ENCODE measurements at regions not wholly inside any gene's neighbourhood (a gene's known extent, or its start where the extent isn't known, plus 50 kb on each side); places are given as distances from the start of the nearest gene placed in this dataset.

- TF ChIP-seq CTCF (IDR thresholded peaks at IDR 0.05; ENCODE audit: insufficient read depth, low read depth, low read length): no peak
- Histone ChIP-seq H3K4me3 (ENCODE audit: low read depth, low read length) (no peak overlapping the region), H3K36me3 (ENCODE audit: control insufficient read depth, insufficient read depth, low read length) (no peaks in the 10 kb centered on the region), H3K27me3 (ENCODE audit: control insufficient read depth, insufficient read depth, low read length) (no peaks in the 10 kb centered on the region)
- DNase-seq (ENCODE audit: low read depth): no peak
- POLR2A ChIA-PET: no interaction called here
- CTCF ChIA-PET: no interaction called here
These were observed 348.0 kb downstream of the GPD2 start for GRCh38 chr2:156784020-156784701.

GRCh38 chr2:156787517-156787916 is 351.3 kb downstream of the GPD2 start:
- CTCF ChIA-PET: no interaction called here
- H3K27me3 ChIP-seq (ENCODE audit: control insufficient read depth, insufficient read depth, low read length): no peaks in the 10 kb centered on the region
- no peak overlapping the region for H3K4me3 ChIP-seq (ENCODE audit: low read depth, low read length)
- POLR2A ChIA-PET: no interaction called here
- TF ChIP-seq CTCF (IDR thresholded peaks at IDR 0.05; ENCODE audit: insufficient read depth, low read depth, low read length): no peak
- no peaks in the 10 kb centered on the region for H3K36me3 ChIP-seq (ENCODE audit: control insufficient read depth, insufficient read depth, low read length)
- DNase-seq (ENCODE audit: low read depth): no peak

GRCh38 chr2:156790343-156791037 is 354.3 kb downstream of the GPD2 start:
- no peak for DNase-seq (ENCODE audit: low read depth)
- H3K36me3 ChIP-seq (ENCODE audit: control insufficient read depth, insufficient read depth, low read length): no peaks in the 10 kb centered on the region
- H3K27me3 ChIP-seq (ENCODE audit: control insufficient read depth, insufficient read depth, low read length): no peaks in the 10 kb centered on the region
- CTCF ChIA-PET: no interaction called here
- H3K4me3 ChIP-seq (ENCODE audit: low read depth, low read length): no peak overlapping the region
- POLR2A ChIA-PET: no interaction called here
- TF ChIP-seq CTCF (IDR thresholded peaks at IDR 0.05; ENCODE audit: insufficient read depth, low read depth, low read length): no peak

GRCh38 chr2:156792242-156792840 is 356.2 kb downstream of the GPD2 start:
- TF ChIP-seq CTCF (IDR thresholded peaks at IDR 0.05; ENCODE audit: insufficient read depth, low read depth, low read length): no peak
- Histone ChIP-seq H3K36me3 (ENCODE audit: control insufficient read depth, insufficient read depth, low read length) (no peaks in the 10 kb centered on the region), H3K27me3 (ENCODE audit: control insufficient read depth, insufficient read depth, low read length) (no peaks in the 10 kb centered on the region), H3K4me3 (ENCODE audit: low read depth, low read length) (no peak overlapping the region)
- no peak for DNase-seq (ENCODE audit: low read depth)
- CTCF ChIA-PET: no interaction called here
- POLR2A ChIA-PET: no interaction called here

- no peaks in the 10 kb centered on the region for H3K27me3 ChIP-seq (ENCODE audit: control insufficient read depth, insufficient read depth, low read length)
- ChIA-PET POLR2A (no interaction called here), CTCF (no interaction called here)
- no peak overlapping the region for H3K4me3 ChIP-seq (ENCODE audit: low read depth, low read length)
- no peak for DNase-seq (ENCODE audit: low read depth)
- no peaks in the 10 kb centered on the region for H3K36me3 ChIP-seq (ENCODE audit: control insufficient read depth, insufficient read depth, low read length)
- TF ChIP-seq CTCF (IDR thresholded peaks at IDR 0.05; ENCODE audit: insufficient read depth, low read depth, low read length): no peak
These were observed 361.7 kb downstream of the GPD2 start for GRCh38 chr2:156797832-156798231.

Measured in BJ (cell line).